Prostate gland (tissue), 2 donors: ENCODE measurements at regions not wholly inside any gene's neighbourhood (a gene's known extent, or its start where the extent isn't known, plus 50 kb on each side); places are given as distances from the start of the nearest gene placed in this dataset.

Experiments
- POLR2A ChIP-seq: fragments of 450-650 bp; IDR thresholded peaks from one replicate; pipeline ENCODE4 v1.6.1; 2016; ENCODE audit warnings: antibody characterized with exemption, mild to moderate bottlenecking
- POLR2AphosphoS5 ChIP-seq: sonication (generic); formaldehyde crosslinking; IDR thresholded peaks from one replicate; pipeline ENCODE4 v1.6.1; 2017; ENCODE audit warnings: antibody characterized with exemption
- TF ChIP-seq, protein P1 (sequence below), 4 experiments: fragments of 200-600 bp in 2 of 4; fragments of 450-650 bp in 2 of 4; sonication (generic) in 2 of 4; IDR thresholded peaks; 1 replicate in 3 of 4; 2 replicates in 1 of 4; pipeline ENCODE4 v1.5.1; 2016 to 2019; ENCODE audit warnings: antibody characterized with exemption in 4 of 4, mild to moderate bottlenecking in 2 of 4, moderate library complexity in 2 of 4

DNA sequence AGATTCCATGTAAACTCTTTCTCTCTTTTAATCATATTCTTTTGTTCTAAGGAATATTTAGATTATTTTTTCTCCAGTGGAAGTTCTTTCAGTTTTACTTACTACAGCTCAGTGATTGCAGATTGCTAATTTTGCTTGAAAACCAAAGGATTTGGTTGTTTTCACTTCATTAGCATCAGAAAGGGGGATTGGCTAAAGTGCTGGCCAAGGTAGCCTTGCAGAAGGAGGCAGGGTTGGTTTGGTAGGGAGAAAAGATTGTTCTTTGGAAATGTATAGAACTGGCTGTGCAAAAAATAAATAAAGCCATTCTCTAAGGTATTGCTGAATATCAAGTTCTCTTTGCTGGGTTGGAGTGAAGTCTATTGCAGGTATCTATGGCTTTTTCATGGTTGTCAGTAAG is 92.6 kb downstream of the FAT3 start:
- TF ChIP-seq, protein P1, sequence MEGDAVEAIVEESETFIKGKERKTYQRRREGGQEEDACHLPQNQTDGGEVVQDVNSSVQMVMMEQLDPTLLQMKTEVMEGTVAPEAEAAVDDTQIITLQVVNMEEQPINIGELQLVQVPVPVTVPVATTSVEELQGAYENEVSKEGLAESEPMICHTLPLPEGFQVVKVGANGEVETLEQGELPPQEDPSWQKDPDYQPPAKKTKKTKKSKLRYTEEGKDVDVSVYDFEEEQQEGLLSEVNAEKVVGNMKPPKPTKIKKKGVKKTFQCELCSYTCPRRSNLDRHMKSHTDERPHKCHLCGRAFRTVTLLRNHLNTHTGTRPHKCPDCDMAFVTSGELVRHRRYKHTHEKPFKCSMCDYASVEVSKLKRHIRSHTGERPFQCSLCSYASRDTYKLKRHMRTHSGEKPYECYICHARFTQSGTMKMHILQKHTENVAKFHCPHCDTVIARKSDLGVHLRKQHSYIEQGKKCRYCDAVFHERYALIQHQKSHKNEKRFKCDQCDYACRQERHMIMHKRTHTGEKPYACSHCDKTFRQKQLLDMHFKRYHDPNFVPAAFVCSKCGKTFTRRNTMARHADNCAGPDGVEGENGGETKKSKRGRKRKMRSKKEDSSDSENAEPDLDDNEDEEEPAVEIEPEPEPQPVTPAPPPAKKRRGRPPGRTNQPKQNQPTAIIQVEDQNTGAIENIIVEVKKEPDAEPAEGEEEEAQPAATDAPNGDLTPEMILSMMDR (IDR thresholded peaks at IDR 0.05), result no peak
- TF ChIP-seq POLR2AphosphoS5 (no peak), POLR2A (no peak)
